Caco-2 (cell line): ENCODE measurements at regions not wholly inside any gene's neighbourhood (a gene's known extent, or its start where the extent isn't known, plus 50 kb on each side); places are given as distances from the start of the nearest gene placed in this dataset.

ENCODE experiments used
- BruUV-seq: library from RNA; stranded (reverse); fragments of 400-500 nt; replicated peaks from 2 replicates; lab custom pipeline; 2021; lab: Mats Ljungman, UMichigan
- CTCF ChIA-PET: fragments of 300-600 bp; sonication (Branson Sonifier 250); formaldehyde crosslinking; loops from one replicate; lab custom pipeline; 2022; ENCODE audit warnings: antibody characterized with exemption; lab: Charles Lee
- POLR2A ChIA-PET: fragments of 300-600 bp; sonication (Branson Sonifier 250); formaldehyde crosslinking; loops from one replicate; lab custom pipeline; 2022; ENCODE audit warnings: antibody characterized with exemption; lab: Charles Lee
- DNase-seq, 2 experiments: peaks; one replicate each; pipeline versions ENCODE4 v3.0.0 to v3.0.0-alpha.2; 2020 to 2022
- H3K27me3 ChIP-seq: replicated peaks from 2 replicates; pipeline ENCODE4 v1.6.0; 2011; ENCODE audit warnings: low read length; ENCODE audit not compliant: control insufficient read depth, insufficient read depth
- H3K36me3 ChIP-seq: 2 replicates; pipeline ENCODE4 v1.5.1; 2011; ENCODE audit warnings: low read length; ENCODE audit not compliant: control insufficient read depth, insufficient read depth
- H3K4me1 ChIP-seq: fragments of 250-450 bp; sonication (Bioruptor Pico); 2 replicates; pipeline ENCODE4 v1.5.1; 2020; ENCODE audit warnings: mild to moderate bottlenecking
- H3K4me3 ChIP-seq: 2 replicates; pipeline ENCODE4 v1.5.1; 2011; ENCODE audit warnings: low read depth, mild to moderate bottlenecking, control low read depth, low read length
- H3K9me3 ChIP-seq: fragments of 250-450 bp; sonication (Bioruptor Pico); 2 replicates; pipeline ENCODE4 v1.5.1; 2020; ENCODE audit warnings: mild to moderate bottlenecking, moderate library complexity
- H3K27ac Mint-ChIP-seq: one replicate; pipeline ENCODE4 v1.8.0; 2022; ENCODE audit warnings: mixed read lengths; ENCODE audit not compliant: unreplicated experiment
- H3K27me3 Mint-ChIP-seq: one replicate; pipeline ENCODE4 v1.8.0; 2022; ENCODE audit warnings: mixed read lengths; ENCODE audit not compliant: insufficient read depth, unreplicated experiment
- H3K36me3 Mint-ChIP-seq: one replicate; pipeline ENCODE4 v1.8.0; 2022; ENCODE audit warnings: mild to moderate bottlenecking, mixed read lengths; ENCODE audit not compliant: insufficient read depth, unreplicated experiment
- H3K4me1 Mint-ChIP-seq: one replicate; pipeline ENCODE4 v1.8.0; 2022; ENCODE audit warnings: low read depth, mixed read lengths; ENCODE audit not compliant: unreplicated experiment
- H3K4me3 Mint-ChIP-seq: one replicate; pipeline ENCODE4 v1.8.0; 2022; ENCODE audit warnings: mild to moderate bottlenecking, moderate library complexity, mixed read lengths; ENCODE audit not compliant: unreplicated experiment
- H3K9me3 Mint-ChIP-seq: one replicate; pipeline ENCODE4 v1.8.0; 2022; ENCODE audit warnings: mixed read lengths; ENCODE audit not compliant: unreplicated experiment
- CTCF ChIP-seq, 2 experiments: fragments of 200-600 bp in 1 of 2; IDR thresholded peaks; 1 replicate in 1 of 2; 2 replicates in 1 of 2; pipeline versions ENCODE4 v1.5.1 to v1.8.0; 2011 to 2022; ENCODE audit warnings: antibody characterized with exemption in 1 of 2, control low read depth in 1 of 2, inconsistent platforms in 1 of 2, low read depth in 1 of 2, low read length in 1 of 2, mild to moderate bottlenecking in 1 of 2, moderate library complexity in 1 of 2; ENCODE audit not compliant: insufficient read depth in 1 of 2, severe bottlenecking in 1 of 2, unreplicated experiment in 1 of 2
- intact Hi-C: fragments of 100-400 bp; cut with micrococcal nuclease; formaldehyde crosslinking; loops from one replicate; pipeline ENCODE4 v1.10.0; 2022; ENCODE audit not compliant: unreplicated experiment

GRCh38 chr9:87064311-87064710 is 117.0 kb upstream of the GAS1 start:
- Mint-ChIP-seq H3K4me1 (no peaks in the 10 kb centered on the region), H3K4me3 (no peak overlapping the region), H3K27me3 (peaks cover 5% of the 10 kb centered on the region), H3K27ac (no peak overlapping the region), H3K9me3 (no peaks in the 10 kb centered on the region), H3K36me3 (no peaks in the 10 kb centered on the region)
- Histone ChIP-seq H3K36me3 (no peaks in the 10 kb centered on the region), H3K27me3 (no peaks in the 10 kb centered on the region), H3K4me3 (no peak overlapping the region), H3K9me3 (no peaks in the 10 kb centered on the region), H3K4me1 (no peaks in the 10 kb centered on the region)
- no peak for DNase-seq
- ChIA-PET CTCF (no interaction called here), POLR2A (no interaction called here)
- intact Hi-C loops = no loop called here
- no peak for TF ChIP-seq CTCF (IDR thresholded peaks at IDR 0.05; ENCODE audit: insufficient read depth in 1 of 2, low read depth in 1 of 2, low read length in 1 of 2, severe bottlenecking in 1 of 2, unreplicated experiment in 1 of 2)
- no TSS peak for BruUV-seq

GRCh38 chr9:87065981-87066380 is 118.7 kb upstream of the GAS1 start:
- no peak overlapping the region for H3K4me3 Mint-ChIP-seq
- no TSS peak for BruUV-seq
- TF ChIP-seq CTCF (IDR thresholded peaks at IDR 0.05; ENCODE audit: insufficient read depth in 1 of 2, low read depth in 1 of 2, low read length in 1 of 2, severe bottlenecking in 1 of 2, unreplicated experiment in 1 of 2) = no peak
- no peaks in the 10 kb centered on the region for H3K4me1 Mint-ChIP-seq
- H3K27me3 ChIP-seq = no peaks in the 10 kb centered on the region; the same call in 1 of the 2 replicates
- no peaks in the 10 kb centered on the region for H3K4me1 ChIP-seq
- DNase-seq = no peak
- peaks cover 5% of the 10 kb centered on the region for H3K27me3 Mint-ChIP-seq
- CTCF ChIA-PET = no interaction called here
- no peaks in the 10 kb centered on the region for H3K36me3 ChIP-seq
- POLR2A ChIA-PET = no interaction called here
- intact Hi-C loops = no loop called here
- no peak overlapping the region for H3K4me3 ChIP-seq
- H3K27ac Mint-ChIP-seq = no peak overlapping the region
- no peaks in the 10 kb centered on the region for H3K9me3 ChIP-seq
- no peaks in the 10 kb centered on the region for H3K36me3 Mint-ChIP-seq
- no peaks in the 10 kb centered on the region for H3K9me3 Mint-ChIP-seq

GRCh38 chr9:87067426-87067825 is 120.1 kb upstream of the GAS1 start:
- ChIA-PET POLR2A (no interaction called here), CTCF (no interaction called here)
- no peak for TF ChIP-seq CTCF (IDR thresholded peaks at IDR 0.05; ENCODE audit: insufficient read depth in 1 of 2, low read depth in 1 of 2, low read length in 1 of 2, severe bottlenecking in 1 of 2, unreplicated experiment in 1 of 2)
- DNase-seq = no peak
- Histone ChIP-seq H3K9me3 (no peaks in the 10 kb centered on the region), H3K4me3 (no peak overlapping the region), H3K27me3 (no peaks in the 10 kb centered on the region; the same call in 1 of the 2 replicates), H3K4me1 (no peaks in the 10 kb centered on the region), H3K36me3 (no peaks in the 10 kb centered on the region)
- BruUV-seq = no TSS peak
- H3K27ac Mint-ChIP-seq = no peak overlapping the region
- intact Hi-C loops = no loop called here
- H3K9me3 Mint-ChIP-seq = no peaks in the 10 kb centered on the region
- H3K4me1 Mint-ChIP-seq = no peaks in the 10 kb centered on the region
- peaks cover 6% of the 10 kb centered on the region for H3K27me3 Mint-ChIP-seq
- no peak overlapping the region for H3K4me3 Mint-ChIP-seq
- no peaks in the 10 kb centered on the region for H3K36me3 Mint-ChIP-seq
